SIG-M5 treated with dmso at 0.1 percent for 504 hours (cell line): ENCODE measurements at regions not wholly inside any gene's neighbourhood (a gene's known extent, or its start where the extent isn't known, plus 50 kb on each side); places are given as distances from the start of the nearest gene placed in this dataset.
"Not testable (repeated sequence)": the region's sequence is repeated elsewhere in the genome, so short reads cannot be mapped to it uniquely, and the experiment has no call there.

Source experiments
- DNase-seq: peaks from one replicate; lab custom pipeline; 2025; ENCODE audit not compliant: unreplicated experiment; lab: John Stamatoyannopoulos, UW

DNA sequence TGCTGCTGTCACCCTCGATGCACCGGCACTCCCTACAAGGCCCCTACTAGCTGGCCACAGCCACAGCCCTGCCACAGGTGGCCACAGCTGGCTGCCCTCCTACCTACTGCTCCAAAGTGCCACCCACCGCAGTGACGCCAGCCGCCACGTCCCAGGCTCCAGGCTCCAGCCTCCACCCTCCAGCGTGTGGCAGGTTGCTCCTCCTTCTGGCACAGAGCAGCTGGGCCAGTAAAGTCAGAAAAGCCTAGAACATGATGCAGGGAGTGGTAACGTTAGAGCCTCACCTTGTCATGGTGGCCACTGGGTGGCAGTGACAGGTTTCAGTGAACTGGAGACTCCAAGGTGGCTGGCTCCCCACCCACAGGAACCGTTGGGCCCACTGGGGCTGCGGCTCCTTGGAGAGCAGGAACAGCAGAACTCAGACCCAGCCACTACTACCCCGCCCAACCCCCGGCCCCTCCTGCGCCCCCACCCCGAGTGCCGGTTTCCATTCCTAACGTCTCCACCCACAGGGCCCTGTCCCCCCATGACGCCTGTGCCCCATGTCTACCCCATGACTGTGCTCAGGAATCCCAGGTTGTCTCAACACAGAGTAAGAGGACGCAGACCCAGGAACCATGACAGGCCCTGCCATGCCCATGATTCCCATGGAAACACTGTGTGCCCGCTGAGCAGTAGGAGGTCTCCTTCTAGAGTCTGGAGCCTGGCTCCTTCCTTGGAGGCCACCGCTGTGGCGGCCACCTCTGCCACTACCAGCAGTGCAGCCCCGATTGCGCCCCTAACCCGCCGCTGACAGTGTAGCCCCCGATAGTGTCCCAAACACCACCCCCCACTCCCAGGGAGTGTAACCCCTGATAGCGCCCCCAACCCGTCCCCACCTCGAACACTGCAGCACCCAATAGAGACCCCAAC lies 52.3 kb upstream of the ZNF33B start:
- peak; percentile 6 for DNase-seq

DNA sequence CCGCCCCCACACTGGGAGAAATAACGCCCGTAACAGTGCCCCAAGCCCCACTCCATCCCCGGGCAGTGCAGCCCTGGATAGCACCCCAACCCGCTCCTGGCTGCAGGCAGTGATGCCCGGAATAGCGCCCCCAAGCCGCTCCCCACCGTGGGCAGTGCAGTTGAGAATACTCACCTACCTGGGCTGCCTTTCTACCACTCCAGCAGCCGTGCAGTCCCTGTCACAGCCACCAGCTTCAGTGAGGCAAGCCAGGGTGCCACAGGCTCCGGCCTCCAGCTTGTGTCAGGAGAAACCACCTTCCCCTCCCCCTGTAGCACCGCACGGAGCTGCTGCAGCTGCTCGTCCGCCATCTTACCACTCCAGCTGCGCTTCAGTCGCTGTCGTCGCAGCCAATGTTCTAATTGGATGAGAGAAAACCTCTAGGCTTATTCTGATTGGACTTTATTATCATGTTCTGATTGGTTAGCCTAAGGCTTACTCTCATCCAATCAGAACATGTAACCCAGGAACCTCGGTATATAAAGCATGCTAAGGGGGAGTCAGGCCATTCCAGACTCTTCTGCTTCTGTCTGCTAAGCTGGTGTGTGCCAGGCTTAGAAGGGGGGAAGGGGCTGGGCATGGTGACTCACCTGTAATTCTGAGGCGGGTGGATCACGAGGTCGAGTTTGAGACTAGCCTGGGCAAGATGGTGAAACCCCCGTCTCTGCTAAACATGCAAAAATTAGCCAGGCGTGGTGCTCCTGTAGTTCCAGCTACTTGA lies 53.2 kb upstream of the ZNF33B start:
- DNase-seq, result no peak

GRCh38 chr10:42697926-42698325 lies 59.6 kb upstream of the ZNF33B start:
- no peak for DNase-seq

DNA sequence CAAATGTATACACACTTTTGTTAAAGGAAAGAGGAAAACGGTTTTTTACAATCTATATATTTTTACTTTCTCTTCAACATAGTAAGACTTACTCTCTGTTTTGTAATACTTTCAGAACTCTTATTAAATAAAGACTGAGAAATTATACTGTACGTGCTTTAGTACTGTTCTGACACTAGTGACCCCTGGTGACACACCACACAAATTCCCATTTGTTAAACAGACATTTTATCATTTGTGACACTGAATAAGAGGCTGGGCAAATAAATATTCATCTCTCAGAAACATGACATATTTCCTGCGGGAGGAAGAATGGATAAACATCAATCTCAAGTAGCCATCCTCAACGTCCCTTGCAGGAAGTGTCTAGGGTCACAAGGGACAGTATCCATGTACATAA lies 68.9 kb upstream of the ZNF33B start:
- no peak for DNase-seq

DNA sequence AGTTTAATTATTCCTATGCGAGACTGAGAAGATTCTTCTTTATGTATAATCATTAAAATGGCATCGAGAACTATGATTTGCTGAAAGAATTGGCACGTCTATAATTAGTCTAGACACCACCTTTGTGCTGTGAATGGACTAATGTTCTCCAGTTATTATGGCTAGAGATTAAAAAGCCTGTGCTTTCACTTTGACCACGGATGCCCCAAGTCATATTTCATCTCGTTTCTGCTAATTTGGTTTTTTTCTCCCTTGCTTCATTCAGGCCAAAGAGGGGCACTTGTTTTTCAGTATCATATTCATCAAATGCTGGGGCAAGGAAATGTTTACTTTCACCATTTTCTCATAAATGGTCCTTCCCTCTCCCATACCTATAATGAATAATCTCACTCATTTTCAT lies 63.3 kb upstream of the BMS1 start:
- not testable (repeated sequence) for DNase-seq

DNA sequence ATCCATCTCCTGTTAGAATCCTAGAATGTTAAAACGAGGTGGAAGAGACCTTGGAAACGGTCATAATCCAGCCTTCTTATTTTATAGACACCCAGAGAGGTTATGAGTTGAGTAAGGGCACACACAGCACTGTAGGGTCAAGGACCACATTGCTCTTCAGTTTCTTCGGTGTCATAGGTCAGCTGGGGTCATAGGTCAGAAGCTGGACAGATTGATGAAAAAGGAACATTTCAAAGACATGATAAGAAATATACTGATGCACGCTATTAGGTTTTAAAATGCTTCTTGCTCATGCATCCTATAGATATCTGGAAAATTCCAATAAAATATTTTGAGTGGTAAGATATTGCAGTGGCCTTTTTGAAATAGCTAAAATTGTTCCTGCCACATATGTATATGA lies 60.0 kb upstream of the BMS1 start:
- DNase-seq, result no peak

DNA sequence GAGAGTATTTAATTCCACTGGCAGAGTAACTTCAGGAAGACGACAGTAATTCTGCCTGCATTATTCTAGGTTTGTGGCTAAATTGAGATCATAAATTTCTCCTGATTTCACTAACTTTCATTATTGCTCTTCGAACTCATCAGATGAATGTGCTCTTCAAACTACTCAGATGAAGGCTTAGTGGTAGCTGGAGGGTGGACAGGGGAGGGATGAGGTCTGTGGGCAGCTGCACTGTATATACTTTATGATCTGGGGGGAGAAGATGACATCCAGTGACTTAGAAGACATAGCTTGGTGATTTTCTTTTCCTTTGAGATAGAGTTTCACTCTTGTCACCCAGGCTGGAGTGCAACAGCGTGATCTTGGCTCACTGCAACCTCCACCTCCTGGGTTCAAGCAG lies 59.0 kb upstream of the BMS1 start:
- not testable (repeated sequence) for DNase-seq

GRCh38 chr10:42724660-42725059 lies 57.9 kb upstream of the BMS1 start:
- not testable (repeated sequence) for DNase-seq

DNA sequence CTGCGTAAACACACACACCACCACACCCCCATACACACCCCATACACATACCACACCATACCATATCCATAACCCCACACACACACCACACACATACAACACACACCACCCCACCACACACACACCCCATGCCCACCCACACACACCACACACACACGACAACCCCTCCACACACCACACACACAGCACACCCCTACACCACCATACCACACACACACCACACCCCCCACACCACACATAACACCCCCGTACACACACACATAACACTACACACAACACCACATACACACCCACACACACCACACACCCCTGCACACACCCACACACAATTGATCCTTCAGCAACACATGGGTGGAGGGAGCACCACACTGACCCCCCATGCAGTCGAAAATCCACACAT lies 50.3 kb upstream of the BMS1 start:
- DNase-seq, result no peak
